ENCODE measurements at regions not wholly inside any gene's neighbourhood (a gene's known extent, or its start where the extent isn't known, plus 50 kb on each side); places are given as distances from the start of the nearest gene placed in this dataset.

GRCh38 chr6:109901976-109902375 lies 76.1 kb upstream of the GPR6 start:
- ChIA-PET CTCF (no interaction called here), POLR2A (no interaction called here)
- no TSS peak for BruUV-seq (replicated peaks)
- no peak overlapping the region for H3K27ac ChIP-seq (ENCODE audit: low read length)
- H3K36me3 ChIP-seq (ENCODE audit: control insufficient read depth, insufficient read depth, low read length): no peaks in the 10 kb centered on the region
- TF ChIP-seq POLR2AphosphoS5 (IDR thresholded peaks at IDR 0.05; ENCODE audit: low read depth, low read length) (no peak), TCF7L2 (IDR thresholded peaks at IDR 0.05; ENCODE audit: low read depth, low read length) (no peak), CTCF (IDR thresholded peaks at IDR 0.05) (no peak), SIN3A (IDR thresholded peaks at IDR 0.05; ENCODE audit: borderline replicate concordance, insufficient read depth, low read depth, low read length) (no peak)
- TF ChIP-seq, protein P1, sequence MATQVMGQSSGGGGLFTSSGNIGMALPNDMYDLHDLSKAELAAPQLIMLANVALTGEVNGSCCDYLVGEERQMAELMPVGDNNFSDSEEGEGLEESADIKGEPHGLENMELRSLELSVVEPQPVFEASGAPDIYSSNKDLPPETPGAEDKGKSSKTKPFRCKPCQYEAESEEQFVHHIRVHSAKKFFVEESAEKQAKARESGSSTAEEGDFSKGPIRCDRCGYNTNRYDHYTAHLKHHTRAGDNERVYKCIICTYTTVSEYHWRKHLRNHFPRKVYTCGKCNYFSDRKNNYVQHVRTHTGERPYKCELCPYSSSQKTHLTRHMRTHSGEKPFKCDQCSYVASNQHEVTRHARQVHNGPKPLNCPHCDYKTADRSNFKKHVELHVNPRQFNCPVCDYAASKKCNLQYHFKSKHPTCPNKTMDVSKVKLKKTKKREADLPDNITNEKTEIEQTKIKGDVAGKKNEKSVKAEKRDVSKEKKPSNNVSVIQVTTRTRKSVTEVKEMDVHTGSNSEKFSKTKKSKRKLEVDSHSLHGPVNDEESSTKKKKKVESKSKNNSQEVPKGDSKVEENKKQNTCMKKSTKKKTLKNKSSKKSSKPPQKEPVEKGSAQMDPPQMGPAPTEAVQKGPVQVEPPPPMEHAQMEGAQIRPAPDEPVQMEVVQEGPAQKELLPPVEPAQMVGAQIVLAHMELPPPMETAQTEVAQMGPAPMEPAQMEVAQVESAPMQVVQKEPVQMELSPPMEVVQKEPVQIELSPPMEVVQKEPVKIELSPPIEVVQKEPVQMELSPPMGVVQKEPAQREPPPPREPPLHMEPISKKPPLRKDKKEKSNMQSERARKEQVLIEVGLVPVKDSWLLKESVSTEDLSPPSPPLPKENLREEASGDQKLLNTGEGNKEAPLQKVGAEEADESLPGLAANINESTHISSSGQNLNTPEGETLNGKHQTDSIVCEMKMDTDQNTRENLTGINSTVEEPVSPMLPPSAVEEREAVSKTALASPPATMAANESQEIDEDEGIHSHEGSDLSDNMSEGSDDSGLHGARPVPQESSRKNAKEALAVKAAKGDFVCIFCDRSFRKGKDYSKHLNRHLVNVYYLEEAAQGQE (IDR thresholded peaks at IDR 0.05; ENCODE audit: insufficient read depth in 1 of 2, low read depth in 2 of 2, low read length in 1 of 2): no peak
- H3K9me3 ChIP-seq (ENCODE audit: control insufficient read depth, insufficient read depth, low read depth, low read length): no peaks in the 10 kb centered on the region
- H3K27me3 ChIP-seq (ENCODE audit: control insufficient read depth, insufficient read depth, low read length): peaks cover 14% of the 10 kb centered on the region
- no peak overlapping the region for H3K4me3 ChIP-seq (ENCODE audit: low read depth in 2 of 2, low read length in 2 of 2)
- intact Hi-C loops (cut with micrococcal nuclease; ENCODE audit: unreplicated experiment) (no loop called here), in situ Hi-C loops (cut with HindIII; ENCODE audit: low pct_unique_long_range_greater_than_20kb, low sequenced_read_pairs) (no loop called here)
- no peaks in the 10 kb centered on the region for H3K4me1 ChIP-seq (ENCODE audit: control insufficient read depth, insufficient read depth, low read length)
- DNase-seq (ENCODE audit: low read depth, low spot score) (no peak), ATAC-seq (no peak)

- no peak for DNase-seq (ENCODE audit: low read depth, low spot score)
- no peak for TF ChIP-seq POLR2AphosphoS5 (IDR thresholded peaks at IDR 0.05; ENCODE audit: low read depth, low read length)
- TF ChIP-seq, protein P1 (IDR thresholded peaks at IDR 0.05; ENCODE audit: insufficient read depth in 1 of 2, low read depth in 2 of 2, low read length in 1 of 2): no peak
- TF ChIP-seq CTCF (IDR thresholded peaks at IDR 0.05): no peak
- TF ChIP-seq TCF7L2 (IDR thresholded peaks at IDR 0.05; ENCODE audit: low read depth, low read length): no peak
- TF ChIP-seq SIN3A (IDR thresholded peaks at IDR 0.05; ENCODE audit: borderline replicate concordance, insufficient read depth, low read depth, low read length): no peak
- Histone ChIP-seq H3K27me3 (ENCODE audit: control insufficient read depth, insufficient read depth, low read length) (peaks cover 14% of the 10 kb centered on the region), H3K9me3 (ENCODE audit: control insufficient read depth, insufficient read depth, low read depth, low read length) (no peaks in the 10 kb centered on the region), H3K4me1 (ENCODE audit: control insufficient read depth, insufficient read depth, low read length) (no peaks in the 10 kb centered on the region), H3K27ac (ENCODE audit: low read length) (no peak overlapping the region), H3K36me3 (ENCODE audit: control insufficient read depth, insufficient read depth, low read length) (no peaks in the 10 kb centered on the region), H3K4me3 (ENCODE audit: low read depth in 2 of 2, low read length in 2 of 2) (no peak overlapping the region)
- ChIA-PET CTCF (no interaction called here), POLR2A (no interaction called here)
- ATAC-seq: no peak
- intact Hi-C loops (cut with micrococcal nuclease; ENCODE audit: unreplicated experiment) (no loop called here), in situ Hi-C loops (cut with HindIII; ENCODE audit: low pct_unique_long_range_greater_than_20kb, low sequenced_read_pairs) (no loop called here)
- no TSS peak for BruUV-seq (replicated peaks)
Measured at GRCh38 chr6:109902870-109903269, 75.2 kb upstream of the GPR6 start.
